Endothelial cell of umbilical vein (primary cell): ENCODE measurements at regions not wholly inside any gene's neighbourhood (a gene's known extent, or its start where the extent isn't known, plus 50 kb on each side); places are given as distances from the start of the nearest gene placed in this dataset.

Source experiments
- BruUV-seq: library from RNA; stranded (reverse); fragments of 400-500 nt; replicated peaks from 2 replicates; lab custom pipeline; 2021; lab: Mats Ljungman, UMichigan
- CTCF ChIA-PET: fragments of 300-600, 350-600 bp; sonication (Branson Sonifier 250); formaldehyde crosslinking; loops from one replicate; lab custom pipeline; 2021; ENCODE audit warnings: antibody characterized with exemption, inconsistent platforms; lab: Charles Lee
- POLR2A ChIA-PET: fragments of 300-600, 350-600 bp; sonication (Branson Sonifier 250); formaldehyde crosslinking; loops from one replicate; lab custom pipeline; 2021; ENCODE audit warnings: antibody characterized with exemption, inconsistent platforms; lab: Charles Lee
- DNase-seq: peaks from one replicate; pipeline ENCODE4 v3.0.0-alpha.2; 2011; ENCODE audit warnings: low read depth, low spot score
- FAIRE-seq: peaks from 2 replicates; lab custom pipeline; 2011; peaks lifted over from hg19 to GRCh38; lab: Jason Lieb, UNC
- H2AFZ ChIP-seq: 2 replicates; pipeline ENCODE4 v1.6.0; 2012; ENCODE audit warnings: low read depth, low read length, control low read depth, inconsistent platforms
- H3K27ac ChIP-seq: 2 replicates; pipeline ENCODE4 v1.5.1; 2011; ENCODE audit warnings: low read depth, mild to moderate bottlenecking, control low read depth, low read length, moderate library complexity; ENCODE audit not compliant: insufficient read depth
- H3K27me3 ChIP-seq, 2 experiments: 2 replicates each; pipeline versions ENCODE4 v1.6.0 to v1.6.1; 2011; ENCODE audit warnings: low read length in 2 of 2, mixed read lengths in 1 of 2; ENCODE audit not compliant: control insufficient read depth in 2 of 2, insufficient read depth in 2 of 2
- H3K36me3 ChIP-seq, 2 experiments: 2 replicates in 1 of 2; 3 replicates in 1 of 2; pipeline ENCODE4 v1.5.1; 2011; ENCODE audit warnings: low read length in 2 of 2, mild to moderate bottlenecking in 1 of 2, moderate library complexity in 1 of 2; ENCODE audit not compliant: control insufficient read depth in 2 of 2, insufficient read depth in 2 of 2; ENCODE audit errors: extremely low read depth in 1 of 2
- H3K4me1 ChIP-seq: 3 replicates; pipeline ENCODE4 v1.5.1; 2011; ENCODE audit warnings: mild to moderate bottlenecking, low read length; ENCODE audit not compliant: control insufficient read depth, insufficient read depth; ENCODE audit errors: extremely low read depth
- H3K4me2 ChIP-seq: 2 replicates; pipeline ENCODE4 v1.6.1; 2011; ENCODE audit warnings: low read length, control low read depth, mixed read lengths; ENCODE audit not compliant: insufficient read depth
- H3K4me3 ChIP-seq, 3 experiments: fragments of 200-600 bp in 1 of 3; sonication (generic), shearing (Covaris generic) in 1 of 3; replicated peaks in 1 of 3; 2 replicates each; pipeline ENCODE4 v1.5.1; 2011 to 2016; ENCODE audit warnings: control low read depth in 3 of 3, low read length in 3 of 3, mild to moderate bottlenecking in 2 of 3, inconsistent platforms in 1 of 3, low read depth in 1 of 3, moderate library complexity in 1 of 3; ENCODE audit not compliant: insufficient read depth in 1 of 3
- H3K79me2 ChIP-seq: 2 replicates; pipeline ENCODE4 v1.6.0; 2012; ENCODE audit warnings: low read length, inconsistent platforms; ENCODE audit not compliant: control insufficient read depth, insufficient read depth
- H3K9ac ChIP-seq: replicated peaks from 2 replicates; pipeline ENCODE3; 2011; ENCODE audit warnings: low read length, control low read depth; ENCODE audit not compliant: insufficient read depth; ENCODE audit errors: extremely low read depth
- H3K9me1 ChIP-seq: replicated peaks from 3 replicates; pipeline ENCODE4 v1.6.0; 2011; ENCODE audit warnings: mild to moderate bottlenecking, low read length; ENCODE audit not compliant: control insufficient read depth, insufficient read depth; ENCODE audit errors: extremely low read depth
- H3K9me3 ChIP-seq: replicated peaks from 2 replicates; pipeline ENCODE4 v1.5.1; 2012; ENCODE audit warnings: low read length, inconsistent platforms; ENCODE audit not compliant: control insufficient read depth, insufficient read depth
- H4K20me1 ChIP-seq: replicated peaks from 2 replicates; pipeline ENCODE3; 2011; ENCODE audit warnings: mild to moderate bottlenecking, low read length; ENCODE audit not compliant: control insufficient read depth, insufficient read depth; ENCODE audit errors: extremely low read depth
- CTCF ChIP-seq, 2 donors: IDR thresholded peaks; 1 replicate in 1 of 2; 2 replicates in 1 of 2; pipeline ENCODE4 v1.5.1; 2011; ENCODE audit warnings: low read length in 2 of 2, mild to moderate bottlenecking in 2 of 2, moderate library complexity in 2 of 2, control low read depth in 1 of 2, inconsistent platforms in 1 of 2, low read depth in 1 of 2; ENCODE audit not compliant: insufficient read depth in 1 of 2; ENCODE audit errors: extremely low read depth in 1 of 2
- EZH2 ChIP-seq: IDR thresholded peaks from 2 replicates; pipeline ENCODE4 v1.6.1; 2012; ENCODE audit warnings: borderline replicate concordance, low read depth, mild to moderate bottlenecking, moderate library complexity, low read length, inconsistent platforms; ENCODE audit not compliant: severe bottlenecking
- FOS ChIP-seq: IDR thresholded peaks from 2 replicates; pipeline ENCODE4 v1.6.1; 2011; ENCODE audit warnings: mild to moderate bottlenecking, low read length, moderate library complexity, borderline replicate concordance; ENCODE audit not compliant: insufficient read depth
- GATA2 ChIP-seq: IDR thresholded peaks from 2 replicates; pipeline ENCODE4 v1.7.0; 2011; ENCODE audit warnings: low read depth, mild to moderate bottlenecking, moderate library complexity, mixed read lengths, low read length; ENCODE audit not compliant: insufficient read length, insufficient read depth
- JUN ChIP-seq: IDR thresholded peaks from 2 replicates; pipeline ENCODE4 v1.6.1; 2011; ENCODE audit warnings: borderline replicate concordance, low read depth; ENCODE audit not compliant: insufficient read length, insufficient read depth
- MAX ChIP-seq: IDR thresholded peaks from 2 replicates; pipeline ENCODE4 v1.6.1; 2011; ENCODE audit not compliant: insufficient read depth, insufficient read length
- MYC ChIP-seq: IDR thresholded peaks from one replicate; pipeline ENCODE4 v1.6.1; 2011; ENCODE audit warnings: mild to moderate bottlenecking, low read depth, low read length
- POLR2A ChIP-seq: IDR thresholded peaks from 2 replicates; pipeline ENCODE4 v1.6.1; 2012; ENCODE audit warnings: low read depth, mild to moderate bottlenecking, control low read depth, low read length
- POLR2AphosphoS5 ChIP-seq: IDR thresholded peaks from 2 replicates; pipeline ENCODE4 v1.6.1; 2012; ENCODE audit warnings: low read depth, mild to moderate bottlenecking, control low read depth, low read length, moderate library complexity; ENCODE audit not compliant: insufficient read depth
- dilution Hi-C: fragments of 300-500 bp; cut with MboI; formaldehyde crosslinking; loops from one replicate; pipeline ENCODE4 v1.15.0; 2019; ENCODE audit warnings: low sequenced_read_pairs; ENCODE audit not compliant: extremely low pct_ligation_motif_present
- intact Hi-C: fragments of 100-400 bp; cut with micrococcal nuclease; formaldehyde crosslinking; loops from one replicate; pipeline ENCODE4 v1.10.0; 2022

GRCh38 chr2:35591886-35592285 is 763.7 kb upstream of the CRIM1 start:
- no peaks in the 10 kb centered on the region for H3K36me3 ChIP-seq
- dilution Hi-C loops (no loop called here), intact Hi-C loops (no loop called here)
- ChIA-PET POLR2A (no interaction called here), CTCF (no interaction called here)
- no peaks in the 10 kb centered on the region for H3K4me1 ChIP-seq
- FAIRE-seq (no peak), DNase-seq (no peak)
- H4K20me1 ChIP-seq: no peaks in the 10 kb centered on the region
- H3K4me3 ChIP-seq: no peak overlapping the region
- no peak overlapping the region for H3K27ac ChIP-seq
- no peak overlapping the region for H3K9ac ChIP-seq
- no peak overlapping the region for H3K4me2 ChIP-seq
- H2AFZ ChIP-seq: no peak overlapping the region
- no peaks in the 10 kb centered on the region for H3K27me3 ChIP-seq
- H3K9me3 ChIP-seq: no peaks in the 10 kb centered on the region
- H3K9me1 ChIP-seq: no peaks in the 10 kb centered on the region
- H3K79me2 ChIP-seq: no peaks in the 10 kb centered on the region
- no TSS peak for BruUV-seq
- TF ChIP-seq MYC (no peak), FOS (no peak), POLR2A (no peak), POLR2AphosphoS5 (no peak), GATA2 (no peak), CTCF (IDR thresholded peaks at IDR 0.05; ENCODE audit: extremely low read depth in 1 of 2, insufficient read depth in 1 of 2, low read depth in 1 of 2, low read length in 2 of 2) (no peak), JUN (no peak), MAX (no peak), EZH2 (no peak)
